Lower leg skin (tissue), 3 donors: ENCODE measurements at regions not wholly inside any gene's neighbourhood (a gene's known extent, or its start where the extent isn't known, plus 50 kb on each side); places are given as distances from the start of the nearest gene placed in this dataset.

Experiments
- CTCF ChIP-seq, 3 donors: fragments of 450-650 bp; IDR thresholded peaks; one replicate each; pipeline ENCODE4 v1.5.1; 2016; ENCODE audit warnings: antibody characterized with exemption in 3 of 3, mild to moderate bottlenecking in 3 of 3, moderate library complexity in 2 of 3
- POLR2A ChIP-seq, 2 donors: fragments of 450-650 bp; IDR thresholded peaks; one replicate each; pipeline ENCODE4 v1.6.1; 2016 to 2017; ENCODE audit warnings: antibody characterized with exemption in 2 of 2, mild to moderate bottlenecking in 1 of 2, moderate library complexity in 1 of 2

DNA sequence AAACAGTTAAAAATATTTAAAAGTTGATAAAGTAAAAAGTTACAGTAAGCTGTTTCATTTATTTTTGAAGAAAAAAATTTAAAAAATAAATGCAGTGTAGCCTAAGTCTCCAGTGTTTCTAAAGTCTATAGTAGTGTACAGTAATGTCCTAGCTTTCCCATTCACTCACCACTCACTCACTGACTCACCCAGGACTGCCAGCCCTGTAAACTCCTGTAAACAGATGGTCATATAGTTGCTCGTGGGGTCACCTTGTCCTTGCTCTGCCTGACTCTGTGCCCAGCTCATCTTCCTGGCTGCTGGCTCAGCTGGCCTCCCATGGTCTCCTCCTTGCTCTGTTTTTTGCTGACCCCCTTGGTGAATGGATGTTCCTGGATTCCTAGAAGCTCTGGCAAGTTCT, 180.3 kb downstream of the VAPA start:
- TF ChIP-seq CTCF (IDR thresholded peaks at IDR 0.05) (no peak), POLR2A (IDR thresholded peaks at IDR 0.05) (no peak)
